AG20443 (cell line): ENCODE measurements at regions not wholly inside any gene's neighbourhood (a gene's known extent, or its start where the extent isn't known, plus 50 kb on each side); places are given as distances from the start of the nearest gene placed in this dataset.

Source experiments
- DNase-seq: peaks from one replicate; pipeline ENCODE4 v3.0.0; 2012; ENCODE audit warnings: low spot score, mixed read lengths

DNA sequence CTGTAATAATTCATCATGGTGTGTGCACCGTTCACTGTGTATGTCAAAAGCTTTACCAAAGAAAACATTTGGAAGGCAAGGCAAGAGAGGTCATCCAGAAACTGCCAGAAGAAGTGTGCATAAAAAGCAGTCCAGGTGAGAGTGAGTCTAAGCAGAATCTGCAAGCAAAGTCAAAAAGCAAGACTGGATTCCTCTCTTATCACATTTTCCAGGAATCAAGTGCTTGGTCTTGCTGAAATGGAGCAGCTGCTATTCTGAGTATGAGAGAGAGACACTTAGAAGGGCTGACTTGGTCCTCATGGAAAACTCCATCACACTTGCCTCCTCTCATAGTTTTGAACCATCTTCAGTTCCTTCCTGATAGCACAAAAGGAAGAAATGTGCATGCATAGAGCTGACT, 231.3 kb downstream of the ANAPC1 start:
- no peak for DNase-seq

DNA sequence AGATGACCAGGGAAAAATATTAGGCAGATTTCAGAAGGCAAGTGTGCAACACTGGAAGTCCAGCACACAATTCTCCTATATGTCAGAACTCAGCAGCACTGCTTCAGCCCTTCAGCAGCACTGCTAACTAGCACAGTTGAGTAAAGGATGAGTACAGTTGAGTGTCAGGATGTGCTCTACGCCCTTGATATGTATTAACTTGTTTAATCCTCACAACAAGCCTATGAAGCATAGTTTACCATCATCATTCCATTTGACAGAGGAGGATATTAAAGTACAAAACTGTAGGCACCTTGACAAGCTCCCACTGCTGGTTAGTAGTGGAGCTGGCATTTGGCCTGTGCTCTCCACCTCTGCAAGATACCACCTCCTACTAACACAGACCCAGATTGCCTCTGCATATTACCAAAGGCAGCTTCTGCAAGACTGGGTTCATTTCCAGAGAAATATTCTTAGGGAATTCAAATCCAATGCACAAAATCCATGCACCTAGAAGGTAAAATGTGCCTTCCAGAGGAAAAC, 230.8 kb downstream of the ANAPC1 start:
- no peak for DNase-seq

DNA sequence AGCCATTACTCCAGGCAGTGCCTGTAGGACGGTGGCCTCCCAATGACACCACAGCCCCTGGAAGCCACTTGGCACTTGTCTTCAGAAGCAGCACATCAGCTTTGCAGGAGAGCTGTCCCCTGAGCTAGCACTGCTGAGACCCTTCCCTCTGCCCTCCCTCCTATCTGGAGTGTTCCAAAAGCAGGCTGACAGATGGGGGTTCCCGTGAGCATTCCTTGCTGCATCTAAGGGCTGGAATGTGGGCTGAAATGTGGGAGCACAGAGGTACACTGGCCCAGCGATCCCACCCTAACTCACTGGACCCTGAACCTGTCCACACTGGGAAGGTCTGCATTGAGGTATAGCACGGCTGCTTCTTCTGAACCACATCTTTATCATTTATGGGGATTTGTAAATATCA, 230.1 kb downstream of the ANAPC1 start:
- no peak for DNase-seq

DNA sequence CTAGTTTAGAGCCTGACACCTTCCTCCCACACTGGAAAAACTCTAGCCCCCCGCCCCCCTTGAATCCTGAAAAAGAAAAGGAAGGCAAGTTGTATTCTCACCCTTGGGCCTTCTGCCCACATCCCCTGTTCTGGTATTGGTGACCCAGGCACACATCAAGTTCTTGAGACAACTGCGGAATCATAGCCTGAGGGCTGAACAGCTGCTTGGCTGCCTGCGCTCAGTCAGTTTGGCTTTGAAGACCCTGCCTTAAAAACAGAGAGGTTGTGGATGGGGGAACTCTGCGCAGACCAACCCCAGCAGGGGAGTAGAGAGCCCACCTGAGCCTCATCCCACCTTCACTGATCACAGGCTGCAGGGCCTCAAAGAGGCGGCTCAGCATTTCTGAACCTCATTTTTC, 229.2 kb downstream of the ANAPC1 start:
- DNase-seq, result no peak

DNA sequence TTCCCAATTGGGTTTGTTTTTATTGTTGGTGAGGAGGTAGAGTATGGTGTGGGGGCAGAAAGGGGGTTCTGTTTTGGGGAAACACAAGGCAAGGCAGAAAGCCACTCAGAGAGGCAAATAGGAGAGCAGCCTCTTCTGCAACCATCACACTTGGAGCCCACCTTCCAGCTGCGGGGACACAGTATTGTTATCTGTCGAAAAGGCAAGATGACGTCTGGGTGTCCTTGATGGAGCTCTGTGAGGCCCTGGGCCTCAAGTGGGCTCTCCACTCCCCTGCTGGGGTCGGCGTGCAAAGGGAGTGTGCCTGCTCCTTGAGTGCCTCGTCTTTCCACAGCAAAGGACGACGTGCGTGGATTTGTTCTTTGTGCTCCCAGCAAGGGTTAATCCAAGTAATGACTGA, 227.6 kb downstream of the ANAPC1 start:
- no peak for DNase-seq

DNA sequence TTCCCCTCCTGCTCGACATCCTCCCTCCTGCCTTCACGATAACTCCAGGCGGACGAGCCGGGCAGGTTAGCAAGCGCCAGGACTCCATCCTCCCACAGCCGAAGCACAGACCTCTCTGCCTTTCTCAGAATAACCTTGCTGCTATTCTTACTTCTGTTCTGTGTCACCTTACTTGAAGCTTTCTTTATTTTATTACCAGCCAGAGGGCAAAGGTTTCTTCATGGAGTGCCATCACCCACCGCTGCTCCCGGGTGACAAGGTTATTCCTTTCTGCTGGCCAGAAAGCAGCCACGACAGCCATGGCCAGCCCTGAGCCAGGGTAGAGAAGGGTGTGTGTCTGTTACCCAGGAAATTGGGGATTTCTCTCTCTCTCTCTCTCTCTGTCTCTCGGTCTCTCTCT, 227.1 kb downstream of the ANAPC1 start:
- DNase-seq, result no peak

DNA sequence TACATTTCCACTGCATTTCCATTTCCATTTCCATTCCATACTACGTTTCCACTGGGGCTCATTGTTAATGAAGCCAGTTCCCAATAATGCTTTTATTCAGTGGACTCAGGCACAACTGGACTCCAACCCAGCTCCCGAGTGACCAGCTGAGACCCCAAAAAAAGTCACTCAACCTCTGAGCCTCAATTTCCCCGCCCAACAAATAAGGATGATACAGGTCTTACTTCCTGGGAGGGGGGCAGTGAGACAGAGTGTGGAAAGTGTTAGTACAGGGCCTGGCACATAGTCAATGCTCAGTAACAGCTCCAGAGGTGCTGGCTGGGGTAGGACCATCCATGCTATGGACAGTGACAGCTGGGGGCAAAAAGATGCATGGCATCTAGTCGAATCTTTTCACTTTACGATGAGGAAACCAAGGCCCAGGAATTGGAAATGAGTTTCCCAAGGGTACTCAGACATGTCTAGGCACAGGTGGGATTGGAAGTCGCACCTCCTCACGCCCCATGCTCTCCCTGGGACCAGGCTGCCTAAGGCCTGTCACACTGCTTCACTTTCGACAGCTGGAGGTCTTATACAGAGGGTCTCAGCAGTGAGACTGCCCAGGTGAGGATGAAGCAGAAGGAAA, 226.5 kb downstream of the ANAPC1 start:
- DNase-seq, result no peak

DNA sequence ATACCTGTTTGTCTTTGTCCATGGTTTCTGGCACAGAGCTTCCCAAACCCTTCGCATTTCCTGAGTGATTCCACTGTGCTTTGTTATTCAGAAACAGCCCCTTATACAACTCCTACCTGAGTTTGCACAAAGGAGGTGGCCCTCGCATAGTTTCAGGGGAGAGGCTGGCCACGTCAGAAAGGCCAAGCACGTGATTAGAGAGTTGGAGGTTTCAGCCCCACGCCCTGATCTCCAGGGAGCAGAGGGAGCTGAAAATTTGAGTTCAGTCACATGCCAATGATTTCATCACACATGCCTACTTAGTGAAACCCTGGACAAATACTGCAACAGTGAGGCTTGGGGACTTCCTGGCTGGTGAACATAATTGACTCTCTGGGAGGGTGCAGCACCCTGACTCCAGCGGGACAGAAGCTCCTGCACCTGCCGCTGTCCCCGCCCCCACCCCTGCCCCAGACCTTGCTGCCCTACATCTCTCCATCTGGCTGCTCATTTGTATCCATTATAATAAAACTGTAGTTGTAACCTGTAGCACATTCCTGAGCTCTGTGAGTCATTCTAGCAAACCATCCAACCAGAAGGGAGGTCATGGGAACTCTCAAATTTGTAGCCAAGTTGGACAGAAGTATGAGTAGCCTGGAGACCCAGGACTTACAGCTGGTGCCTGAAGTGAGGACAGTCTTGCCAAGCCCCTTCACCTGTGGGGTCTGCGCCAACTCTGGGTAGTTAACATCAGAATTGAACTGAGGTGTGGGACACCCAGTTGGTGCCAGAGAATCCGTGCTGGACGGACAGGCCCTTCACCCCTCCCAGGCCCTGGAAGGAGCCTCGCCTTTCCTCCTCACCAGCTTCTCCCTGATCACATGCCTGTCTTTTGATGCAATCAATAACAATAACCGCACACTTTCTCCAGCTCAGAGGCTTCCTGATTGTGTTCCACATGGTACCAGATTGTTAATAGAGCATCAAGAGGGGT, 224.3 kb downstream of the ANAPC1 start:
- DNase-seq, result peak; percentile 91

DNA sequence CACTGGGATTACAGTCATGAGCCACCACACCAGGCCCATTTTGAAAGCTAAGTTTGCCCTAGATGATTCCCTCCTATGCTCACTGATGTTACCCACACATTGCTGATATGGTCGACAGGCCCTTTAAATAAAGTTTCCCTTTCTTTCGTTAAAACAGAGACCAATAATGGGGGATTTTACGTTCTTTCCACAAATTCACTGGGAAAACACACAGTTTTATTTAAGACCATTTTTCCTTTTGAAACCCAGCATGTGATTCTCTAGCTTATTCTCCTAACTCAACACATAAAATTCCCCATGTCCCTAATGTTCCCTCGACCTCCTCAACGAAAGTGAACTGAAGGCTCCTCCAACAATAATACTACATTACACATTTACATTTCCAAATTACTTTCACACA, 223.2 kb downstream of the ANAPC1 start:
- no peak for DNase-seq

DNA sequence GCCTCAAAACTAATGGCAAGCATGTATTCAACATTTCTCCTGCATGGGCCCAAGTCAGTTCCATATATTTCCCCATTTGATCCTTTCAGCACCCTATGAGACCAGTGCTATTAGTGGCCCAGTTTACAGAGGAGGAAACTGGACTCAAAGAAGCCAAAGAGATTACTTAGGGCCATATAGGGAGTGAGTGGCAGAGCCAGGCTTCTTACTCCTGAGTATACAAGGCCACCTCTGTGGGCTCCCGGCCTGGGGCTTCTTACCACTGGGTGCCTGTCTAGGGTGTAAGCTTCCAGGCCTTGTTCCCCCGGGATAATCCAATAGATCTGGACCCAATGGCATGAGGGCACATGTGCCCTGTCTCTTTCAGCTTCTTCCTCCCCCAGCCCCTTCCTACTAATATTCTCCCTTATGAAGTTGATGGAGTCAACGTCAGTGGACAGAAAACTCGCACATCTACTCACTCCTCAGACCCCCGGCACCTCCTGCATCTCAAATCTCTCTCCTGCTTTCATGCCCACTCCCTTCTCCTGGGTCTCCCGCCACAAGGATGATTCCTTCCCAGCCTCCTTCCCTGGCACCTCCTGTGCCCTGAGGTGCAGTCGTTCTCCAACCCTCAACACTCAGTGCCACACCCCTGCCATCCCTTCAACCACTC, 222.6 kb downstream of the ANAPC1 start:
- DNase-seq, result no peak

DNA sequence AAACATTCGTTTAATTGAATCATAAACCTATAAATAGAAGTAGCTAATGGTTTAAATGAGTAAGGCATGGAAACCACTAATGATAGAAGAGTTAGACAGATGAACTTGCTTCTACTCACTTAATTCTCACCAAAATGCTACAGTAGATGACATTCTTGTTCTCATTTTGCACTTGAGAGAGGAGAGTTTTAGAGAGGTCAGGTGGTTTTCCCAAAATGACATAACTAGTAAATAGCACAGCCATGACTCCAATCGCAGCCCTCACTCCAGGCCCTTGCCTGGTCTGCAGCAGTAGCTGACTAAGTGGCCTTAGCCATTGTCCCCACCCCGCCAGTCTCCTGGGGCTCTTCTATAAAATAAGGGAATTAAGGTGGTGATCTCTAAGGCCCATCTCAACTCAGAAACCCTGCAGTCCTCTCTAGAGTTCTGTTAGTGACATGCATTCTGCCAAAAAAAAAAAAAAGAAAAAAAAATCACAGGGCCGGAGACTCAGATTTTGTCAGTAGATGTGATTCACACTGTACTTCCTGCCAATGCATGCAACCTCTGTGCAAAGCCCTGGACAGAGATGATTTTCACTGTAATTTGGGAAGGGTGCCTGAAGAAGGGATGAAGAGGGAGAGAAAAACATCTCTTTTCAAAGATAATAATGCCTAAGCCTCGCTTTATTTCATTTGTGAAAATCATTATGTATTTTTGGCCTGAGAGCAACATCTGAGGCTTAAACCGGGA, 221.8 kb downstream of the ANAPC1 start:
- peak; percentile 79 for DNase-seq

DNA sequence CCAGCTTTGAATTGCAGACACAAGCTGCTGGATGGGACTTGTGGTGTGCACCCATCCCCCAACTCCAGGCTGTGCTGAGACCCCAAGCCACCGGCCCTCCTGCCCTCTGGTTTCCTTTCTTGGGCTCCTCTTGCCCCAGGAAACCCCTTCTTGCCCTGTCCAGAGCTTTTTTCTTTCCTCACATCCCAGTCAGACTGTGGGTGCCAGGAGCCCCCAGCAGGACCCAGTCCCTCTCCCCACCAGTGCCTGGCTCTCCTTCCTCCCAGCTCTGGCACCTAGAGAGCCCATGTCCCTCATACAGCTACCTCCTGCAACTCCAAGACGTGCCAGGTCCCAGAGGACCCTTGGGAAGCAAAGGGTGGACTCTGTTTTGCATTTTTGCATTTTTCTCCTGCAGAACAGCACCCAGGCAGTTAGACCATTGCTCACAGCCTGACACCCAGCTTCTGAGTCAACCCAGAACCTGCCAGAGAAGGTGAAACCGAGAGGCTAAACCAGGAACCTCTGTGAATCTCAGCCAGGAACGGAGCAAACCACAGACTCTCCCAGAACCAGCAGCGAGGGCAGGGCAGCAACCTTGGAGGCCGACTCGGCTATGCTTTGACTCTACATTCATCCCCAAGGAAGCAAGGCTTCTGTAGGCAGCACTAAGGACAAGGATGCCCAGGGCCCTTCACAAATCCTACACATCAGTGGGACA, 221.1 kb downstream of the ANAPC1 start:
- no peak for DNase-seq

DNA sequence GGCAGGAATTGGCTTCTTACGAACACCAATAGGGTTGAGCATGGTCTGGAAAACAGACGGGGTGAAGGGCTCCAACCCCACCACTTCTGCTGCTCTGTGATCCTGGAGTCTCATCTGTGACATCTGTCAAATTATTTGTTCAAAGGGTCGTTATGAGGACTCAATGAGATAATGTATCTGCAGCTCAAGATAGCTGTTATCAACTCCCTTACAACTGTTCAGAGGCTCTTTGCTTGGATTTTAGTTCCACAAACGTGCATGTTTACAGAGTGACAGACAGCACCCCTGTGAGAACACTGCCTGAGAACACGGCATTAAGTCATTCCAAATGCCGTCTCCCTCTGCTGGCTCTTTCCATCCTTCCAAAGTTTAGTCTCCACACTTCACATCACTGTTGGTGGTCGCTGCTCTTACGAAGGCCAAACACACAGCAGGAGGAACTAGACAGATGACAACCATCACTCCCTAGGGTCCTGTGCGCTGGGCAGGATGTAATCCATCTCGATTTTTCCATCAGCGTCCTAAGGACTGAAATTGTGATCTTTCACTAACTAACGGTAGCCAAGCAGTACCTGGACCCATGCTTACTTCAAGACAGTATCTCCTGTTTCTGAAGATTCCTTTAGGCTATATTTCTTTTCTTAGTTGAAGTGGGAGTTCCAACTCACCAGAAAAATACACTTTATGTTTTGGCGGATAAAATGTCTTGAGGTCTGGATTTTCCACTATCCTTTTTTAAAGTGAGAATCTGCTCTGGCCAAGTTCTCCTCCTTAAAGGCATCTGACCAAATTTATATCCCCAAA, 220.3 kb downstream of the ANAPC1 start:
- DNase-seq, result peak; percentile 25

DNA sequence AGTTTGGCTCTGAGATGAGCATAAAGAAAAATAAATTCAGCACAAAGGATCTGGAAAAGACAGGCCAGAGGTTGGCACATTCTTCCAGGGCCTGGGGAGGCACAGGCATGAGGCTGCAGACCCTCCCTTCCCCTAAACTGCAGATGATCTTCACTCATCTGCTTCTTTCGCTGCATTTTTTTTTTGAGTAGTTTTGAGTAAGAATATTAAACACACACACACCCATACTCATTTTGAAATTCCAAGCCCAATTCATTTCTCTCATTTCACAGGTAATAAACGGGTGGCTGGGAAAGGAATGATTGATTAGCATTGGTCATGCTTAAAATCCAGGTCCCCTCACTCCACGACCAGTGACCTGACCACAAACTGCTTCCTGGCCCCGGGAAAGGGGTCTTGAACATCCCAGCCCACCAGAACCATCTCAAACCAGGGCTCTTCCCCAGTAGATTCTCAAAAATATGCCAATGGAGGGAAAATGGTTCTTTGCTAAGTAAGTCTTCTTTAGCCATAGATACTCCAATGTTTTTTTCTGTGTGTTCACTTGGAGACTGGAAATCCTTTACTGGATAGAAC, 219.6 kb downstream of the ANAPC1 start:
- no peak for DNase-seq

DNA sequence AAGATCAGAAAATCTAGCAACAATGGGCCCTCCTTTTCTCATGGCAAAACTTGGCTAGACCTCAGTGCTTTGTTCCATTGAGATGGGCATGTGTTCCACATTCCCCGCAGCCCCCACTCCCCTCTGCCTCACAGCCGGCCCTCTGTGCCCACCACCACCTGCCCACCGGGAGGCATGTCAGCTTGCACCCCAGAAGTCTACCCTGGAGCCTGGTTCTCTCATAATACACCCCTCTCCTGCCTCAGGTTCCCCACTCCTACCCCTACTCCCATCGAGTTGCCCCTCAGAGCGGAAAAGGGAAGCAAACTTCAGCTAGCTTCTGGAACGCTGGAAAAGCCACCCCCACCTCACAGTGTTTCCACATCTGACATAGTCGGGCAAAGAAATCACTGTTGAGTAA, 219.0 kb downstream of the ANAPC1 start:
- no peak for DNase-seq

DNA sequence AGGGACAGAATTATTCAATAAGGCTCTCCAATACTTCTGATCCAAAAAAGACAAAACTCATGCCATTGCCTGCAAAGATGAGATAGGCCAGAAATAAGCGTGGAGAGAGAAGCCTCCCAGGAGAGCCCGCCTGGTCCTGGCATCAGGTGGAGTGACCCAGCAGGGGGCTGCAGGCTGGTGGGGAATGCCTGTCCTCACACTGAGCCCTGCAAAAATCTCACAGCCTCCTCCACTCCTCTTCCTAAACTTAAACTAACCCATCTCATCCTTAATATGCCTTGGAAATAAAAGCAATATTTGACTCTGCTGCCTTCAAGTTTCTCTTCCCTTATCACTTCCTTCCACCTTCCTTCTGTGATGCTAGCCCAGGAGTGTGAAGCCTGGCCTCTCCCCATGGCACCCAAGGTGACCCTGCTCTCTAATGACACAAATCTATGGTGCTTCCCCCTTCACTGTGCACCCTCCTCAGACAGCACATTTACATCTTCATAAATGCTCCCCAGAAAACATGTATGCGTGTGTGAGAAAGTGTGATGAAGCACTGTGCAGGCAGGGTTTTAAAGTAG, 218.4 kb downstream of the ANAPC1 start:
- no peak for DNase-seq

DNA sequence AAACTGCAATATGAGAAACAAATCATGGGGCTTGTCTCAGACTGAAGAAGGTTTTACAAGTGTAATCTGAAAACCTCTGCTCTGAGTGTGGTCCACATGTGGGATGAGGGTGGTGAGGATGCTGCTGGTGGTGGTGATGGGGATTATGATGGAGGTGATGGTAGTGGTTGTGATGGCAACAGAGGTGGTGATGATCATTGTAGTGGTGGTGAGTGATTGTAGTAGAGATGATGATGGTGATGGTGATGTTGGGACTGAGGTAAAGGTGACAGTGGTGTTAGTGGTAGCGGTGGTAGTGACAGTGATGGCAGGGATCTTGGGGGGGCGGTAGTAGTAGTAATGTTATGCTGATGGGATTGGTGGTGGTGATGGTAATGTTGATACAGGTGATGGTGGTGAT, 217.8 kb downstream of the ANAPC1 start:
- no peak for DNase-seq

DNA sequence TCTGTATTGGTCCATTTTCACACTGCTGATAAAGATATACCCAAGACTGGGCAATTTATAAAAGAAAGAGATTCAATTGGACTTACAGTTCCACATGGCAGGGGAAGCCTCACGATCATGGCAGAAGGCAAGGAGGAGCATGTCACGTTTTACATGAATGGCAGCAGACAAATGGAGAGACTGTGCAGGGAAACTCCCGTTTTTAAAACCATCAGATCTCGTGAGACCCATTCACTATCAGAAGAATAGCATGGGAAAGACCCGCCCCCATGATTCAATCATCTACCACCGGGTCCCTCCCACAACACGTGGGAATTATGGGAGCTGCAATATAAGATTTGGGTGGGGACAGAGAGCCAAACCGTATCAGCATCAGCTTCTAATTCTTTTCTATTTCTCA, 217.0 kb downstream of the ANAPC1 start:
- no peak for DNase-seq

DNA sequence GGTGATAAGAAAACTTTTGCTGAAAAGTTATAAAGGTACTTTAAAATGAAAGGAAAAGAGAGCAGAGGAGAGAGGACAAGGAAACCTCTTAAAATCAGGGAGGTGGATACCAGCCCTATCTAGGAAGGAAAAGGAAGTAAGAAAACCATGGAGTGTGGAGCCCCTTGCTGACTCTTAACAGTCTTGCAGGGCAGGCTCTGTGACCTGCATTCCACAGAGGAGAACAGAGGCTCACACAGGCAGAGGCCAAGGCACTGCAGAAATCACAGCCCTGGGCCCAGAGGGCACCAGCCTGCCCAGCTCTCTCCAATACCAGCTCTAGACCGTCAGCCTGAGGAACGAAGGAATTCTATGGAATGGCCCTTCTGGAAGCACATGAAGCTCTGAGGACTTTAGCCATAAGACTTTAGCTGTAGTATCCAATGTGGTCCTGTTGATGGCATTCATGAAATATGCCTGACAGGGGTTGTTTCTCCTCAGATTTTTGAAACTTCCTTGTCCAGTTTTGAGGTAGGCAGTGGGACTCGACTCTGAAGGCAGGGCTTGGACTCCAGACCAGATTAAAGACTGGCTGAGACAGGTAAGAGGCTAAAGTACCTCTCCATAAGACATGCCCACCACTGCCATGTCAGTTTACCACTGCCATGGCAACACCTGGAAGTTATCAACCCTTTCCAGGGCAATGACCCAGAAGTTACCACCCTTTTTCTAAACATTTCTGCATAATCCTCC, 216.3 kb downstream of the ANAPC1 start:
- DNase-seq, result peak; percentile 73
